Fibroblast of skin of back (primary cell): ENCODE measurements at regions not wholly inside any gene's neighbourhood (a gene's known extent, or its start where the extent isn't known, plus 50 kb on each side); places are given as distances from the start of the nearest gene placed in this dataset.
A peak's percentile ranks its signal among the peaks of the same experiment; 100 is the strongest.
"Not testable (repeated sequence)": the region's sequence is repeated elsewhere in the genome, so short reads cannot be mapped to it uniquely, and the experiment has no call there.

Experiments
- DNase-seq: peaks from one replicate; pipeline ENCODE4 v3.0.0-alpha.2; 2013

DNA sequence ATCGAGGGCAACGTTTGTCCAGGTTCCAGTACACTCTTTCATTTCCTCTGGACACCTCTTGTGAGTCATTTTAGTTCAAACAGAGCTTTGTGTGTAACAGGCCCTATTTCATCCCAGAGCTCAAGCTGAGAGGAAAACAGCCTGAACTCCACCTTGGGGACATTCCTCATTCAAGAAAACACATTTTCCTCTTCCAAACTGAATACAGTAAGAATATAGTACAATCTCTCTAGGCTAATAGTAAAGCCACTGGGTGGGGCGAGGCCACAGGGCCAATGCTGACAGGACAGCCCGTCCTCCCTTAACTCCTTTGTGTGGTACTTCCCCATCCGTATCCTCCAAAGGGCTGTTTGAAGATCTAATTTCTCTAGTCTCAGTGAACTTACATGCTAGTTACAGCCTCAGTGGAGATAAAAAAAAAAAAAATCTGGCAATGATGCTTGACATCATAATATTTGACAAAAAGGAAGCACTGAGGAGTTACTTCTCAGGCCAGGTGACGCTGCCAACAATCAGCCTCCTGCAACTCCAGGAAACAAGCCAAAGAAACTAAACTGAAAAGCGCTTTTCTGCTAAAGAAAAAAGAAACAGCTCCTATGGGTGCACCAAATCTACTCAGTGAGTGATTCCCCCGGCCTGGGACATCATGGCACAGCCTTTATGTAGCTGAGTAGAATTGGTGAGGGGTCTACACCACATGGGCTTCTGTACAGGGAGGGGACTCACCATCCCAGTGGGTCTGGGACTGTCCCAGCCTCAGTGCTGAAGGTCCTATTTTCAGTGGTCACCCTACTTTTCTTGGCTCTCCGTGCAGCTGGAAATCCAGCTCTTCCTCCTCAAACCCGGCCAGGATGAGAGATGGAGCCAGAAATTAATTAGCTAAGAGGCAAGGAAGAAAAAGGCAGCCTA, 238.2 kb upstream of the NEBL start:
- no peak for DNase-seq

- no peak for DNase-seq
Measured at GRCh38 chr10:21134645-21135022, 237.5 kb upstream of the NEBL start.

- DNase-seq: no peak
Measured at GRCh38 chr10:21130683-21131442, 233.8 kb upstream of the NEBL start.

DNA sequence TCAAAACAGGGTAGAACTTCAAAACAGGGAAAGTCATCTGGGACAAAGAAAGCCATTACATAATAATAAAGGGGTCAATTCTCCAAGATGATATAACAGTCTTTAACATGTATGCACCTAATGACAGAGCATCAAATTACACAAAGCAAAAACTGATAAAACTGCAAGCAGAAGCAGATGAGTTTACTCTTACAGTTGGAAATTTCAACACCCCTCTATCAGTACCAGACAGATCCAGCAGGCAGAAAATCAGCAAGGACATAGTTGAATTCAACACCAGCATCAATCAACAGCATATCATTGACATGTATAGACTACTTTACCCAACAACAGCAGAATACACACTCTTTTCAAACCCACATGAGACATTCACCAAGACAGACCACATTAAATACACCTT, 233.0 kb upstream of the NEBL start:
- no peak for DNase-seq

- no peak for DNase-seq
Measured at GRCh38 chr10:21125471-21126228, 228.5 kb upstream of the NEBL start.

DNA sequence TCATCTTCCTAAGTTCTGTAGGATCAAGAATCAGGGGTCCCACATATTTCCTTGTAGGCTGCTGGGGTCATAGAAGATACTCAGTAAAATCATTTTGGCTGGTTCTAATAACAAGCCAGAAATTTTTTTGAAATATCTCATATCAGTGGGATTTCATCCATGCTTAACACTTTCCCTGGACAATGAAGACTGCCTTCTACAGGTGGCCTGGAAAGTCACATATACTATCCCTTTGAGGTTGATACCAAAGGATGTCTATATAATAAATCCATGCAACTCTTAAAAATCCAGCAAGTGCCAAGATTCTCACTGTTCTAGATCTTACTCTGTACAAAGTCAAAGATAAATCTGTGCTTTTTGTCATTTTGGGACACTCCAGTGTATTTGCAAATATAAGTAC, 225.8 kb upstream of the NEBL start:
- DNase-seq: no peak

DNA sequence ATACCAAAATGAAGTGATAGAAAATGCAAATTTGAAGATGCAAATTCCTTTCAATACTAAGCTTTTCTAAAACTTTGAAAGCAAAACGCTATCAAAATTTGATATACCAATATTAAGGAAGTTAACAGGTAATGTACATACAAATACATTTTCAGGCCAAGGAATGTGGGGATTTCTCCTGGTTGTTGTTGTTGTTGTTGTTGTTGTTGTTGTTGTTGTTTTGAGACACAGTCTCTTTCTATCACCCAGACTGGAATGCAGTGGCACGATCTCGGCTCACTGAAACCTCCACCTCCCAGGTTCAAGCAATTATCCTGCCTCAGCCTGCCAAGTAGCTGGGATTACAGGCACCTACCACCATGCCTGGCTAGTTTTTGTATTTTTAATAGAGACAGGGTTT, 224.7 kb upstream of the NEBL start:
- not testable (repeated sequence) for DNase-seq

GRCh38 chr10:21114683-21115082, 217.6 kb upstream of the NEBL start:
- DNase-seq: no peak

GRCh38 chr10:21110358-21110757, 213.2 kb upstream of the NEBL start:
- DNase-seq: no peak

DNA sequence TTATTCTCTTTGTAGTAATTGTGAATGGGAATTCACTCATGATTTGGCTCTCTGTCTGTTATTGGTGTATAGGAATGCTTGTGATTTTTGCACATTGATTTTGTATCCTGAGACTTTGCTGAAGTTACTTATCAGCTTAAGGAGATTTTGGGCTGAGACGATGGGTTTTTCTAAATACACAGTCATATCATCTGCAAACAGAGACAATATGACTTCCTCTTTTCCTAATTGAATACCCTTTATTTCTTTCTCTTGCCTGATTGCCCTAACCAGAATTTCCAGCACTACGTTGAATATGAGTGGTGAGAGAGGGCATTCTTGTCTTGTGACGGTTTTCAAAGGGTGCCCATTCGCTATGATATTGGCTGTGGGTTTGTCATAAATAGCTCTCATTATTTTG, 209.8 kb upstream of the NEBL start:
- DNase-seq: not testable (repeated sequence)

DNA sequence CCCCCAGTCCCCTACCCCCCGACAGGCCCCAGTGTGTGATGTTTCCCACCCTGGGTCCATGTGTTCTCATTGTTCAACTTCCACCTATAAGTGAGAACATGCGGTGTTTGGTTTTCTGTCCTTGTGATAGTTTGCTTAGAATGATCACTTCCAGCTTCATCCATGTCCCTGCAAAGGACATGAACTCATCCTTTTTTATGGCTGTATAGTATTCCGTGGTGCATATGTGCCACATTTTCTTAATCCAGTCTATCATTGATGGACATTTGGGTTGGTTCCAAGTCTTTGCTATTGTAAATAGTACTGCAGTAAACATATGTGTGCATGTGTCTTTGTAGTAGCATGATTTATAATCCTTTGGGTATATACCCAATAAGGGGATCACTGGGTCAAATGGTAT, 208.2 kb upstream of the NEBL start:
- DNase-seq: not testable (repeated sequence)

DNA sequence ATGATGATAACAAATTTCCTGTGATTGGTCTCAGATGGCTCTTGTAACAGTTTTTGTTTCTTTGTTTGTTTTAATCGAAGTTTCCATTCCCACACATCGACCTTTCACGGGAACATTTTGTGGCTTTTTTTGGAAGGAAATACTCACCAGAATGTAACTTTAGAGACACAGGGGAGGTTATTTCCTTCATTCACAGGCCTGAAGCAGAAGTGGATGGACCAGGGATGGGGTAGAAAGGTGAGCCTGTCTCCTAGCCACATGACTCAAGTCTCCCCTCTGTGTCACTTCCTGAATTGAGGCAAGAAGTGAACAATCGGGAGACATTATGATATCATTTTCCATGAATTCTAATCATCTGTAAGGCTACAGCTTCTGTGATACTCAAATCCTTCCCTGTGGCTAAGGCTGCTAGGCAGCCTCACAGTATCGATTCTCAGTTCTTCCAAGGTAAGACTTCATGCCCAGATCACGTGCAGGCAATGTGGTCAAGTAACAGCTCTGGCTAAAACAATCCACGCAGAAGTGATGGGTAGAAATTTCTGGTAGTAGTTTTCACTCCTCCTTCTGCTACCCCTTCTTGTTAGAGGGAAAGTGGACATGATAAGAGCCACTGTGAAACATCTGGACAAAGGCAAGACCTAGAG, 203.9 kb upstream of the NEBL start:
- peak; percentile 35 for DNase-seq

GRCh38 chr10:21100190-21100589, 203.1 kb upstream of the NEBL start:
- no peak for DNase-seq

GRCh38 chr10:21099291-21100062, 202.4 kb upstream of the NEBL start:
- DNase-seq: no peak

GRCh38 chr10:21097926-21098355, 200.8 kb upstream of the NEBL start:
- DNase-seq: no peak

DNA sequence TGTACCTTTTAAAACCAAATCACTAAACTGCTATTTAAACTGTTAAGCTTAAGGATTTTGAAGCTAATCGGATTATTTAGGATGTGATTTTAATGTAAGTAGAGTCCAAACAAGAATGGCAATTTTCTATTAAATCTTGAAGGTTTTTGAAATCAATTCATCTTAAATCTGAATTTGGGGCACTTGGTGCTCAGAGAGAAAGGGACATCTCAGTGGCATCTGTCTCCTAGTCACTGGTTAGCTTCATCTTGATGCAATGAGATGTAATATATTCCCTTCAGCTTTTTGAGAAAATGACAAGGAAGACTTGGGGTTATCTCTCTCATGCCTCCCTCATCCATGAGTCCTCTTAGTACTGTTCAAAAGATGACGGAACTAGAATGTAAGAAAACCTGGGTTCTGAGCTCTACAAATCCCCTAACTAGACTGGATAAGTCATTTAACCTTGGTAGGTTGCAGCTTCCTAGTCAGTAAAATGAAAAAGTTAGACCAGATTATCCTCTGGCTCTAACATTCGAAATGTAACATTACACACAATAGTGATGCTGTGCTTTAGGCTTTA, 198.5 kb upstream of the NEBL start:
- no peak for DNase-seq

DNA sequence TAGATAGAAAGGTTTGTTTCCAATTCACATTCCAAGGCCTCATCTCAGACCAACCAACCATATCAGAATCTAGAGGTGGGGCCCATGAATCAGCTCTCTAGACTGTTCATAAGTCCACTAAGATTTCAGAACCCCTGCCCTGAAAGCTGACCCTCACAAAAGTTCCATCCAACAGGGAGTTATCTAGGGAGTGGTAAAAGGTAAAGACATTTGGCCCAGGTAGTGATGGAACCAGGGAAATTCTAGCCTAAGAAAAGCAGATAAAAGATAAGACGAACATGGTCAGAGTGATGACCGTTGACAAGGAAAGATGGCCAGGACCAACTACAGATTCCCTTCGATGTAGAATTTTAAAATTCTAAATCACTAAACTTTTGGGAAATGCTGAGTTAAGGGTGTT, 198.0 kb upstream of the NEBL start:
- DNase-seq: no peak

GRCh38 chr10:21092683-21093524, 195.8 kb upstream of the NEBL start:
- no peak for DNase-seq

GRCh38 chr10:21090609-21091082, 193.5 kb upstream of the NEBL start:
- DNase-seq: no peak

DNA sequence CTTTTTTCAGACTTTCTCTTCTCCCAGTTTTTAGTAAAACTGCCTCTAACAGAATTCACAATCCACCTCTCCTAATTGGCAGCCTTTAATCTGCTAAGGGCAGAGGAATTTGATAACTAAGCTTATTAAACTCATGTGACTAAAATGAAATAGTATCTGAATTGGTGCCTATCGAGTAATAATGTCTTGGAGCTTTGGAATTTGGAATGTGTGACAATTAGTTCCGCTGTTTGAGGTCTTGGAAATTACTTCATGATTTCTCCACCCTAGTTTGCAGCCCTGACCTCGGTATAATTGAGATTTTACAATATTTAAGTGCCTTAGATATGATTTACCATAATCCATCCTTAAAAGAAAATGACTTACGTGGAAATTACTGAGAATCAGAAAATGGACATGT, 190.4 kb upstream of the NEBL start:
- no peak for DNase-seq
